ENCODE measurements at regions not wholly inside any gene's neighbourhood (a gene's known extent, or its start where the extent isn't known, plus 50 kb on each side); places are given as distances from the start of the nearest gene placed in this dataset.
"Not testable (repeated sequence)": the region's sequence is repeated elsewhere in the genome, so short reads cannot be mapped to it uniquely, and the experiment has no call there.

DNA sequence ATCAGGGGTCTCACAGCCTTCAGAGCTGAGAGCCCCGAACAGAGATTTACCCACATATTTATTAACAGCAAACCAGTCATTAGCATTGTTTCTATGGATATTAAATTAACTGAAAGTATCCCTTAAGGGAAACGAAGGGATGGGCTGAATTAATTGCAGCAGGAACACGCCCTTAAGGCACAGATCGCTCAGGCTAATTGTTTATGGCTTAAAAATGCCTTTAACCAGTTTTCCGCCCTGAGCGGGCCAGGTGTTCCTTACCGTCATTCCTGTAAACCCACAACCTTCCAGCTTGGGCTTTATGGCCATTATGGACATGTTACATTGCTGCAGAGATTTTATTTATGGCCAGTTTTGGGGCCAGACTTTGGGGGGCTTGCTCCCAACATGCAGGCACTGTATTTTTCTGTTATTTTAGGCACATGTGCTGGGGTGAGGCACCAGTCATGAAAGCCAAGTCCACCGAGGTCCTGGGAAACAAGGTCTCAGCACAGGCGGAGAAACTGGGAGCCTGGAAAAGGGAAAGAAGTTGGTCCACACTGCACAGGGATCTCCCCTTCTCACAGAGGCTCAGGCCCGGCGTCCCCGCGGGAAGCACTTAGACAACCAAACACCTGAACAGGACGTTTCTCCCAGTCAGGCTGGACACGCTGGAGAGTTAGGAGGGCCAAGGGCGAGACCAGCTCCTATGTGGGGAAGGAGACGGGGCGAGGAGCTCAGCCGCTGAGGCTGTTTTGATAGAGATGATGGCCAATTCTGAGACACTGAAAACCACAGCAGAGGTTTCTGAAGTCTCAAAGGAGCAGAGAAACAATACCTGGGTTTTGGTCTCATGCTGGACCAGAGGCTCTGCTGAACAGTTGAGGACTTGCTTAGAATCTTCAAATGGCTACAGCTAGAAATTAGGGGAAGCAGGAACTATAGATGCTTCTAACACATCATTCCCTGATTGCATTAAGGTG, 86.7 kb downstream of the TMEM18 start:
- 77% methylated on average over 19 of the region's 19 CpGs for WGBS
- Histone ChIP-seq H3K36me3 (ENCODE audit: insufficient read depth) (no peaks in the 10 kb centered on the region), H3K4me1 (ENCODE audit: insufficient read depth) (no peaks in the 10 kb centered on the region), H3K27ac (ENCODE audit: low read depth) (no peak overlapping the region), H3K4me3 (ENCODE audit: low read depth, low read length) (no peak overlapping the region)
- no peak for DNase-seq (ENCODE audit: extremely low spot score)

DNA sequence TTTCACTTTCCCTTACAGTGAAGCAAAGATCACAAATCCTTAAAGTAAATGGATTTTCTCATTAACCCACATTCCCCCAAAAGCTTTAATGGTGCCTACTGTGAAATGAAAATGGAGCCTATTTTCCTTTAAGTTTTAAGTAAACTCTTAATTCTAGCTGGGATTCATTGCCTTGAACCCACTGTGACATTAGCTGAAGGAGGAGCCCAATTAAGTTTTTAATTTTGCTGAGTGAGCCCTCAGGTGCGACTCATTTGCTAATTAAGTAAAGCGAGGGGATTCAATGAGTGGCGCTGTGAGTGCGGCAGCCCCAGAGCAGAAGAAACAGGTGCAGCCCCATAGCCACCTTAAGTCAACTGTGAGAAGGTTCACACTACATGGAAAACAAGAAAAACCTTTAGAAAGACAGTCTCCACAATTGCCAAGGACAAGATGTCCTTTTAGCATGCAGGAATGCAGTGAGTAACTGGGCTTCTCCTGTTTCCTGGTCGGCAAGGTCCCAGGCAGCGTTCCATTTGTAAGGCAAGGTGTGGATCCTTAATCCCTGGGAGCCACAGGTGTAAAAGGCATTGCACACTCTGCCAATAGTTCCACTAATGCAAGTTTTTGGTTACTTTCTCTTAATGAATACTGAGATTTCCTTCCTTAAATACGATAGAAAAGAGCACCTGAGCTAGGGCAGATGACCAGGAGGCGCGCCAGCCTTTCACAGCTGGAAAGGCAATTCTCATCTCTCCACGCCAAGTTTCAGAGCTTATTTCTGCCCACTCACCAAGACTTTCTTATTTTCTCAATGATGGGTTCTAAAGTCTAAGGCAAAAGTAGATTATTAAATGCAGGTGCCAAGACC, 87.7 kb downstream of the TMEM18 start:
- Histone ChIP-seq H3K4me1 (ENCODE audit: insufficient read depth) (no peaks in the 10 kb centered on the region), H3K36me3 (ENCODE audit: insufficient read depth) (no peaks in the 10 kb centered on the region), H3K4me3 (ENCODE audit: low read depth, low read length) (no peak overlapping the region), H3K27ac (ENCODE audit: low read depth) (no peak overlapping the region)
- no peak for DNase-seq (ENCODE audit: extremely low spot score)
- 86% methylated on average over 10 of the region's 10 CpGs for WGBS

DNA sequence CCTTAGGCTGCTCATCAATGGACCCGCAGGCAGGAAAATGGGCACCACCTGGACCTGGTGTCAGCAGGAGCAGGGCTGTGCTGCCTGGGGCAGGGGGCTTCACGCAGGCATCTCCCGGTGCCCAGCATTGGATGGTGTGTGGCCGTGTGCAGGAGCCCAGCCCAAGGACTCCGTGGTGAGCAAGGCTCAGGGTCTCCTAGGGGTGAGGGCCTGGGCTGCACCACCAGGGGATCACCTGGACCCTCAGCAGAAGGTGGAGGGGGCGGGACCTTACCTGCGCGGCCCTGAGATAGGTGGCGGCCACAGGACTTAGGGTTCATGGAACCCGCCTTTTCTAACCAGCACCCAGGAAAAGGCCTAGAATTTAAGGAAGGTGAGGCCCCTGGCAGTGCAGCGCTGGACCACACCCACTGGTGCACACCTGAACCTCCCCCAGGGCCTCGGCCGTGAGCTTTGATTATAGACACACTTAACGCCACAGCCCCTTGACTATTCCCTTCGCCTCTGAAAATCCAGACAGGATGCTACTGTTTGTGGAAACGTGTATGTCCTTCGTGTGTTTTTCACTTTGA, 89.0 kb downstream of the TMEM18 start:
- DNase-seq (ENCODE audit: extremely low spot score): no peak
- Histone ChIP-seq H3K4me3 (ENCODE audit: low read depth, low read length) (no peak overlapping the region), H3K27ac (ENCODE audit: low read depth) (no peak overlapping the region), H3K4me1 (ENCODE audit: insufficient read depth) (no peaks in the 10 kb centered on the region), H3K36me3 (ENCODE audit: insufficient read depth) (no peaks in the 10 kb centered on the region)
- 90% methylated on average over 17 of the region's 17 CpGs for WGBS

DNA sequence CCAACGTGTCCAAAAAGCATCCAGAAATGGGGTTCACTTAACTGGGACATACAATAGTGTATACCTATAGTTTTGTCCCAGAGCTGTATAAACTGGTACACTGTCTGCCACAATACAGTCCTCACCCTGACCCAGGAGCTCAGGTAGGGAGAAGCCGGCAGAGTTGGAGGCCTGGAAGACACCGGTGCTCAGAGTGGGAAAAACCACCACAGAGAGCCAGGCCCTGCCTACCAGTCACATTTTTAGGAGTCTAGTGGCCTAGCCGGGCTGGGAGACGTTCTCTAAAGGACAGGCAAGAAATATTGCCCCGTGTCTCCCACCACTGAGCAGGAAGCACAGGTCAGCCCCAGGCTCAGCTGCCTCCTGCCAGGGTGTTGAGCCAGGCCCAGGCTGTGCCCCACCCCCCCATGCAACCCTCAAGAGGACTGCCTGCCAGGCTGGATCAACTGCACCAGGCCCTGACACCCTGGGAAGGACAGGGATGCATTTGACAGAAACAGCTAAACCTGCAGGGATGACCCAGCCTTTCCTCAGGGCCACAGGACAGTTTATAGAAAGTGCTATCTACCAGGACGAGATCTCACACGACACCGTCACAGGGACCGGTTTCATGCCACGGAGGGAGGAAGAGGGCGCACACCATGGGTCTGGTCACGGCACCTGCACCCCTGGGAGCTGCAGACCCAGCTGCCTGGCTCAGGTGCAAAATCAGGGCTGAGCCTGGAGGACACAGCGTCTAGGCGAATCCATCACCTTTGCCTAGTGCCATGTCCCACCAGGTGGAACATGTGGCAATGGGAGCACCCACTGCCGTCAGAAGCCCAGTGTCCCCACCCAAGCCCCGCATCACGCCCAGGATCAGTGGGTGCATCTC, 89.9 kb downstream of the TMEM18 start:
- WGBS: 86% methylated on average over 18 of the region's 18 CpGs
- no peak overlapping the region for H3K4me3 ChIP-seq (ENCODE audit: low read depth, low read length)
- no peaks in the 10 kb centered on the region for H3K36me3 ChIP-seq (ENCODE audit: insufficient read depth)
- DNase-seq (ENCODE audit: extremely low spot score): no peak
- no peak overlapping the region for H3K27ac ChIP-seq (ENCODE audit: low read depth)
- no peaks in the 10 kb centered on the region for H3K4me1 ChIP-seq (ENCODE audit: insufficient read depth)

DNA sequence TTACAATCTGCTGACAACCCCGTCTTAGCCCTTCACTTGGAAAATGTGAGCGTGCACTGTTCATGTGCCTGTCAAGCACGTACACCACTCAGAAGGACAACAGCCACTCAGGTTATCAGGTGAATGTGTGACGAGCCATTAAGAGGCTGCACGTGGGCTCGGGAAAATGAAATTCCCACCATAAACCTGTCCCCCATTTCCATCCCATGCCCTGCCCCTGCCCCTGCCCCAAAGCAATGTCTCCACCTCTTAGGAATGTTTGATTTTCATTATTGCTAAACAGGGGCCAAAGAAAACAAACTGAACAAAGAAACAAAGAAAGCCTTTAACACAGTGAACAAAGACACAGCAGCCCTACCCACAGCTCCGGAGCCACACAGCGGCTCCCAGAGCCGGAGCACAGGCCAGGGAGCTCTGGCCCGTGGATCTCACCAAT, 90.5 kb downstream of the TMEM18 start:
- DNase-seq (ENCODE audit: extremely low spot score): no peak
- WGBS: 54% methylated on average over 10 of the region's 10 CpGs
- no peak overlapping the region for H3K27ac ChIP-seq (ENCODE audit: low read depth)
- H3K4me1 ChIP-seq (ENCODE audit: insufficient read depth): no peaks in the 10 kb centered on the region
- H3K4me3 ChIP-seq (ENCODE audit: low read depth, low read length): no peak overlapping the region
- no peaks in the 10 kb centered on the region for H3K36me3 ChIP-seq (ENCODE audit: insufficient read depth)

DNA sequence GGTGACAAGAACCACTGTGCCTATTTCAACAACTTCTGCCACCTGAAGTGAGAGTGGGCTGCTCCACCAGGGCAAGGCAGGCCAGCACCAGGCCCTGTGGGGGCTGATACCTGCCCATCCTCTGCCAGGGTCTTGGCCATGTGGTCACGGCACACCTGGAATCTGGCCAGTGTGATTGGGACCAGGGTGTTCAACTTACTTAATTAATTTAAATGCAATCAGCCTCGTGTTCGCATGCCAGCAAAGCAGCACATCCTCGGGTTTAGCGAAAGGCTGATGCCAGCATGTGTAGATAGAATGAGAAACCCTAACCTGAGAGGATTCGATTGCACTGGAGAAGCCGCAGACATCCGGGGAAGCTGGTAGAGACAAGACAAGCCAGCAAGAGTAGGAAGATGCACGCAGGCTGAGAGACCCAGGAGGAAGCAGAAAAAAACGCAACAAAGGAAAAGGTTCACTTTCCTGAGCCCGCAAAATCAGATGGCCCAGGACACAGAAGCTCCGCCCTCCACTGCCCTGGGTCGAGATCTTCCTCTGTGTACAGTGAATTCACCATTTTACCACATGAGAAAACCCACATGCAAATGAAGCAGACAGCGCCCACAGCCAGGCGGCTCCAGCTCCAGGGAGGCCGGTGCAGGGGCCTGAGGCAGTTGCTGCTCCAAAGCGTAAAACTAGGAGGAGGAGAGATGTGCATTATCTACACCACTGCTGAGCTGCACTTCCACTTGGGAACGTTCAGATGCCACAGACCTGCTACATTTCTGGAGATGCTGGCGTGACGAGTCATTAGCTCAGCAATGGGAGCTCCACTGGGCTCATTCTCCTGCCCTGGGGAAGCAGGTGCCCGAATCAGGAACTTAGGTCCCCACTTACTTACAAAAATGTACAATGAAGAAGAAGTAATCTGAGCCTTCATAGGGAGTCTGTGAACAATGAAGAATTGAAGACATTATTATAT, 92.1 kb downstream of the TMEM18 start:
- no peak for DNase-seq (ENCODE audit: extremely low spot score)

DNA sequence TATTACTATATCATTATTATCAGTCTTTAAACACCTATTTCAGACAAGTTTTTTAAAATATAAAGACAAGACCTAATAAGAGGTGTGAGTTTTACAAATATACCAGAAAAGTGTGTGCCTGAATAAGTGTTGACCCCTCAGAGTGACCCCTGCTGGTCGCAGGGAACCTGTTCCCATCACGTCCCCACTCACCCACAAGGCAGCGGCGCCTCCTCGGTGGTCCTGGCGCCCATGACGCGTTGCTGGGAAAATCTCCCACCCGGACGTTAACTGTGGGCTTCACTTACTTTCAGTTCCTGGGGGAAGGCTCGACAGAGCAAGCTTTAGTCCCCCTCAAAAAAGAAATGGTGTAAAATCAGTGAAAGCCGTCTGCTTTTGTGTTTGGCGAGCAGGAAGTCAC, 93.5 kb downstream of the TMEM18 start:
- Histone ChIP-seq H3K36me3 (ENCODE audit: insufficient read depth) (no peaks in the 10 kb centered on the region), H3K4me3 (ENCODE audit: low read depth, low read length) (no peak overlapping the region), H3K4me1 (ENCODE audit: insufficient read depth) (no peaks in the 10 kb centered on the region), H3K27ac (ENCODE audit: low read depth) (no peak overlapping the region)
- DNase-seq (ENCODE audit: extremely low spot score): no peak
- 74% methylated on average over 13 of the region's 13 CpGs for WGBS

More for the DNA sequence above, 92.1 kb downstream of the TMEM18 start:
- WGBS: 64% methylated on average over 21 of the region's 21 CpGs
- no peak overlapping the region for H3K27ac ChIP-seq (ENCODE audit: low read depth)
- H3K36me3 ChIP-seq (ENCODE audit: insufficient read depth): no peaks in the 10 kb centered on the region
- no peak overlapping the region for H3K4me3 ChIP-seq (ENCODE audit: low read depth, low read length)
- H3K4me1 ChIP-seq (ENCODE audit: insufficient read depth): no peaks in the 10 kb centered on the region

DNA sequence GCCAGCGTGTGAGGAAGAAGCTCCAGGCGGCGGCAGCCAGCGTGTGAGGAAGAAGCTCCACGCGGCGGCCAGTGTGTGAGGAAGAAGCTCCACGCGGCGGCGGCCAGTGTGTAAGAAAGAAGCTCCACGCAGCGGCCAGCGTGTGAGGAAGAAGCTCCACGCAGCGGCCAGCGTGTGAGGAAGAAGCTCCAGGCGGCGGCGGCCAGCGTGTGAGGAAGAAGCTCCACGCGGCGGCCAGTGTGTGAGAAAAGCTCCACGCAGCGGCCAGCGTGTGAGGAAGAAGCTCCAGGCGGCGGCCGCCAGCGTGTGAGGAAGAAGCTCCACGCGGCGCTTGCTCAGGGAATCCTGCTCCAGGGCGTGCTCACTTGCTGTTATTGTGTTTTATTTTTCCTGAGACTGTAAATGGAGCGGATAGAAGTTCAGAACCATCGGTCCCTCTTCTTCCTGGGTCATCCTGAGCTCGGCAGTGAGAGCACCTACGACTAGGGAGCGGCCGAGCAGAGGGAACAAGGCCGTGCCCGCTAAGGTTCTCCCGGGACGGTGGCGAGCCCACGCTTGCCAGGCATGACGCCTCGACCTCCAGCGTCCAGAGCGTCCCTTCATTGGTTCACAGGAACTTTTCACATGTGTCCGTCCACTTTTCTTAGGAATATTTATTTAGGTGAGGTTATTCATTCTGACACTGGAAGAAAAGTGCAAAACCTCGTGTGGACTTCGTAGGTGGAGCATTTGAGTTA, 94.2 kb downstream of the TMEM18 start:
- Histone ChIP-seq H3K4me3 (ENCODE audit: low read depth, low read length) (no peak overlapping the region), H3K4me1 (ENCODE audit: insufficient read depth) (no peaks in the 10 kb centered on the region), H3K27ac (ENCODE audit: low read depth) (no peak overlapping the region), H3K36me3 (ENCODE audit: insufficient read depth) (no peaks in the 10 kb centered on the region)
- 93% methylated on average over 54 of the region's 54 CpGs for WGBS
- no peak for DNase-seq (ENCODE audit: extremely low spot score)

DNA sequence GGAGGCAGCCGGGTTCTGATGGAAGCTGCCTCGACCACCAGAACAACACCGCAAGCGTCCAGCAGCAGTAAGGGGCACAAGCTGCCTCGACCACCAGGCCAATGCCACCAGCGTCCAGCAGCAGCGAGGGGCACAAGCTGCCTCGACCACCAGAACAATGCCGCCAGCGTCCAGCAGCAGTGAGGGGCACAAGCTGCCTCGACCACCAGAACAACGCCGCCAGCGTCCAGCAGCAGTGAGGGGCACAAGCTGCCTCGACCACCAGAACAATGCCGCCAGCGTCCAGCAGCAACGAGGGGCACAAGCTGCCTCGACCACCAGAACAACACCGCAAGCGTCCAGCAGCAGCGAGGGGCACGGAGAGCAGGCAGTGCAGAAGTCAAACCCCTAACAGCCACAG, 94.9 kb downstream of the TMEM18 start:
- not testable (repeated sequence) for DNase-seq (ENCODE audit: extremely low spot score); H3K4me1 ChIP-seq (ENCODE audit: insufficient read depth)
- WGBS: 88% methylated on average over 23 of the region's 23 CpGs

DNA sequence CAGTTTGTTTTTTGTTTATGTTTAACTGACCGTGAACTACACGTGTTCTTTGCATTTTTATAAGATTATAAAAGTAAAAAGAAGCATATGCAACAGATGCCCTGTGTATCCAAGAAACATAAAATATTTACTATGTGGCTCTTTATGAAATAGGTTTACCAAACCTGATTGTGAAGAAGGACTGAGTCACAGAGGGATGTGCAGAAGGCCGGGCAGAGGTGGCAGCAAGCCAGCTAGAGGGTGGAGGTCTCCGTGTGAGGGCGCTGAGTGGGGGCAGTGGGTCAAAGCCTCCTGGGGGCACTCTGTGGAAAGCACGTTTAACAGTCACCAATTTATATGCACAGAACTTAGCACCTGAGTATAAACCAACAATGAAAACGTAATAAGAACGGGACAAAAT, 97.2 kb downstream of the TMEM18 start:
- H3K4me1 ChIP-seq (ENCODE audit: insufficient read depth): no peaks in the 10 kb centered on the region
- no peak for DNase-seq (ENCODE audit: extremely low spot score)
- H3K4me3 ChIP-seq (ENCODE audit: low read depth, low read length): no peak overlapping the region
- H3K27ac ChIP-seq (ENCODE audit: low read depth): no peak overlapping the region
- WGBS: 56% methylated on average over 8 of the region's 8 CpGs
- H3K36me3 ChIP-seq (ENCODE audit: insufficient read depth): no peaks in the 10 kb centered on the region

More for the DNA sequence above, 94.9 kb downstream of the TMEM18 start:
- not testable (repeated sequence) for H3K4me3 ChIP-seq (ENCODE audit: low read depth, low read length); H3K27ac ChIP-seq (ENCODE audit: low read depth); H3K36me3 ChIP-seq (ENCODE audit: insufficient read depth)

DNA sequence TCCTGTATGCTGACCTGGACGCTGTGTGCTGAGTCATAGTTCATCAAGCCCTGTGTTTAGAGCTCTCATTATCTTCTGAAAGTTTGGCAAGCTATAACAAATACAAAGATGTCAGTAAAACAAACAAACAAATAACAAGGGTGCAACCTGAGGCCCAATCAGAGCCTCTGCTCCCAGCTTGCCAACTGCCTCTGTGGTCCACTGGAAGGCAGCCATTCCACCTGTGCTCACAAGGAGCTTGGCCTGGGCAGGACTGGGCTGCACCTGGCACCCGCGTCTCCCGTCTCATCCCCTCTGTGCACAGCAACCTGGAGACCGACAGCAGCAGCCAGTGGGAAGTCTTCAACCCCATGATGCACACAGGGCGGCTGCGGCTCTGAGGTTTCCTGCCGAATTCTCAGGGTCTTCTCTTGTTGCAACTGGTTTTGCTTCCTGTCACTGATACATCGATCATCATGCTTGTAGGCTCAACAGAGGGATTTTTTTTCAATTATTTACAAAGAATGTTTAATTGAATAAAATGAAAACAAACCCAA, 97.8 kb downstream of the TMEM18 start:
- Histone ChIP-seq H3K36me3 (ENCODE audit: insufficient read depth) (no peaks in the 10 kb centered on the region), H3K4me3 (ENCODE audit: low read depth, low read length) (no peak overlapping the region), H3K27ac (ENCODE audit: low read depth) (no peak overlapping the region), H3K4me1 (ENCODE audit: insufficient read depth) (no peaks in the 10 kb centered on the region)
- WGBS: 84% methylated on average over 9 of the region's 9 CpGs
- DNase-seq (ENCODE audit: extremely low spot score): no peak
